IMR-90 (cell line): ENCODE measurements at regions not wholly inside any gene's neighbourhood (a gene's known extent, or its start where the extent isn't known, plus 50 kb on each side); places are given as distances from the start of the nearest gene placed in this dataset.

ENCODE experiments used
- ATAC-seq: fragments of 200-7000 bp; cut with Tn5 transposase; 2 replicates; pipeline ENCODE4 v1.9.1; 2020; ENCODE audit warnings: low read depth, mild to moderate bottlenecking, moderate library complexity
- BruUV-seq: library from RNA; stranded (reverse); fragments of 400-500 nt; replicated peaks from 2 replicates; lab custom pipeline; 2021; lab: Mats Ljungman, UMichigan
- CTCF ChIA-PET: fragments of 300-600 bp; formaldehyde crosslinking; extraction: SDS; loops from one replicate; lab custom pipeline; 2021; ENCODE audit warnings: antibody characterized with exemption; lab: Yijun Ruan, JAX
- POLR2A ChIA-PET: fragments of 300-600 bp; sonication (Branson Sonifier 250); formaldehyde crosslinking; loops from one replicate; lab custom pipeline; 2022; ENCODE audit warnings: antibody characterized with exemption; ENCODE audit not compliant: unreplicated experiment; lab: Charles Lee
- DNase-seq: peaks from one replicate; pipeline ENCODE4 v3.0.0; 2013
- H2AFZ ChIP-seq: replicated peaks from 2 replicates; pipeline ENCODE3; 2013; ENCODE audit warnings: low read length, mild to moderate bottlenecking; ENCODE audit not compliant: poor library complexity
- H2AK5ac ChIP-seq: 2 replicates; pipeline ENCODE4 v1.6.1; 2013; ENCODE audit warnings: low read depth, low read length, inconsistent platforms
- H2AK9ac ChIP-seq: replicated peaks from 2 replicates; pipeline ENCODE3; 2013; ENCODE audit warnings: mild to moderate bottlenecking, low read depth, low read length, moderate library complexity; ENCODE audit not compliant: poor library complexity
- H2BK120ac ChIP-seq: 2 replicates; pipeline ENCODE4 v1.6.1; 2013; ENCODE audit warnings: low read depth, low read length, inconsistent platforms
- H2BK15ac ChIP-seq: 3 replicates; pipeline ENCODE4 v1.6.1; 2013; ENCODE audit warnings: low read depth, low read length, inconsistent platforms
- H2BK20ac ChIP-seq: 2 replicates; pipeline ENCODE4 v1.6.1; 2013; ENCODE audit warnings: low read depth, mild to moderate bottlenecking, inconsistent platforms, low read length, moderate library complexity
- H2BK5ac ChIP-seq: 2 replicates; pipeline ENCODE4 v1.6.1; 2013; ENCODE audit warnings: mild to moderate bottlenecking, low read depth, low read length, inconsistent platforms; ENCODE audit not compliant: poor library complexity, severe bottlenecking
- H3K14ac ChIP-seq: replicated peaks from 2 replicates; pipeline ENCODE4 v1.6.1; 2013; ENCODE audit warnings: low read depth, low read length, inconsistent platforms
- H3K18ac ChIP-seq: 2 replicates; pipeline ENCODE4 v1.6.1; 2013; ENCODE audit warnings: low read depth, low read length, control low read depth
- H3K23ac ChIP-seq: 2 replicates; pipeline ENCODE4 v1.6.1; 2013; ENCODE audit warnings: low read depth, low read length, inconsistent platforms
- H3K27ac ChIP-seq: 2 replicates; pipeline ENCODE4 v1.5.1; 2013; ENCODE audit warnings: mild to moderate bottlenecking, control low read depth, low read length; ENCODE audit not compliant: insufficient read depth
- H3K27me3 ChIP-seq: 2 replicates; pipeline ENCODE4 v1.6.1; 2013; ENCODE audit warnings: low read length; ENCODE audit not compliant: control insufficient read depth, insufficient read depth
- H3K36me3 ChIP-seq: 2 replicates; pipeline ENCODE4 v1.6.1; 2013; ENCODE audit warnings: low read length, mixed read lengths; ENCODE audit not compliant: control insufficient read depth, insufficient read depth
- H3K4ac ChIP-seq: 2 replicates; pipeline ENCODE4 v1.6.1; 2013; ENCODE audit warnings: low read depth, low read length, inconsistent platforms
- H3K4me1 ChIP-seq: 2 replicates; pipeline ENCODE4 v1.6.1; 2013; ENCODE audit warnings: low read length, mixed read lengths; ENCODE audit not compliant: control insufficient read depth, insufficient read depth
- H3K4me2 ChIP-seq: 2 replicates; pipeline ENCODE4 v1.6.1; 2013; ENCODE audit warnings: low read depth, mild to moderate bottlenecking, control low read depth, low read length, moderate library complexity
- H3K4me3 ChIP-seq: 2 replicates; pipeline ENCODE4 v1.5.1; 2013; ENCODE audit warnings: low read depth, mild to moderate bottlenecking, control low read depth, low read length, moderate library complexity; ENCODE audit not compliant: insufficient read depth
- H3K56ac ChIP-seq: 2 replicates; pipeline ENCODE4 v1.6.1; 2013; ENCODE audit warnings: low read length, inconsistent platforms; ENCODE audit not compliant: insufficient read depth; ENCODE audit errors: extremely low read depth
- H3K79me1 ChIP-seq, 2 experiments: 2 replicates each; pipeline ENCODE4 v1.6.1; 2013; ENCODE audit warnings: low read length in 2 of 2, inconsistent platforms in 1 of 2, low read depth in 1 of 2
- H3K9ac ChIP-seq: 2 replicates; pipeline ENCODE4 v1.6.1; 2013; ENCODE audit warnings: low read depth, low read length, control low read depth
- H3K9me1 ChIP-seq: 2 replicates; pipeline ENCODE4 v1.6.1; 2013; ENCODE audit warnings: low read length, inconsistent platforms; ENCODE audit not compliant: insufficient read depth
- H3K9me3 ChIP-seq: 2 replicates; pipeline ENCODE4 v1.6.1; 2013; ENCODE audit warnings: low read length; ENCODE audit not compliant: control insufficient read depth, insufficient read depth
- H4K20me1 ChIP-seq: 2 replicates; pipeline ENCODE4 v1.6.1; 2013; ENCODE audit warnings: low read length, inconsistent platforms; ENCODE audit not compliant: insufficient read depth
- H4K5ac ChIP-seq: 2 replicates; pipeline ENCODE4 v1.6.1; 2013; ENCODE audit warnings: mild to moderate bottlenecking, low read depth, low read length, control low read depth
- H4K8ac ChIP-seq, 2 experiments: 2 replicates each; pipeline ENCODE4 v1.6.1; 2013; ENCODE audit warnings: low read depth in 2 of 2, low read length in 2 of 2, control low read depth in 1 of 2, inconsistent platforms in 1 of 2
- H4K91ac ChIP-seq: 2 replicates; pipeline ENCODE4 v1.6.1; 2013; ENCODE audit warnings: low read depth, low read length, inconsistent platforms; ENCODE audit not compliant: insufficient read depth
- CEBPB ChIP-seq: IDR thresholded peaks from 2 replicates; pipeline ENCODE4 v1.6.1; 2012; ENCODE audit warnings: low read depth, low read length, improper control_type of control experiment
- WGBS, 2 experiments: methylation state at CpG; one replicate each; pipeline versions ENCODE4 v1.1.5 to v1.1.7; 2013; ENCODE audit warnings: missing lambda C conversion rate in 2 of 2; ENCODE audit not compliant: insufficient read length in 1 of 2; ENCODE audit errors: extremely low coverage in 2 of 2; 5-methylcytosine and 5-hydroxymethylcytosine counted together
- dilution Hi-C: fragments of 300-500 bp; cut with HindIII; formaldehyde crosslinking; loops from one replicate; pipeline ENCODE4 v1.14.3; 2018; ENCODE audit warnings: low sequenced_read_pairs; ENCODE audit not compliant: unreplicated experiment
- in situ Hi-C: fragments of 300-500 bp; cut with MboI; formaldehyde crosslinking; loops from 3 replicates; pipeline ENCODE4 v1.14.3; 2019; ENCODE audit warnings: low sequenced_read_pairs, inconsistent platforms, mixed read lengths
- intact Hi-C: fragments of 100-400 bp; cut with micrococcal nuclease; formaldehyde crosslinking; loops from 2 replicates; pipeline ENCODE4 v1.10.0; 2022

DNA sequence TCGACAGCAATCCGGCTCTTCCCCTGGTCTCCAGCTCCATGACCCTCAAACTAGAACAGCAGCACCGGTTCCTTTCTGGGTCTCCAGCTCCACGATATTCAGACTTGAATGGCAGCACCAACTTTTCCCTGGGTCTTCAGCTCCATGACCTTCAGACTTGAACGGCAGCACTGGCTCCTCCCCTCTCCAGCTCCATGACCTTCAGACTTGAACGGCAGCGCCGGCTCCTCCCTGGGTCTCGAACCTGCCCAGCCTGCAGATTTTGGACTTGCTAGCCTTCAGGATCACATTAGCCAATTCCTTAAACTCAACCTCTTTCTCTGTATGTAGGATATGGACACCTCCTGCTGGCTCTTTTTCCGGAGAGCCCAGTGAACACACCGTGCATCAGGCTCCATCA lies 350.9 kb downstream of the PREX1 start:
- Histone ChIP-seq H2BK20ac (no peak overlapping the region), H3K4me3 (no peak overlapping the region), H3K4me1 (no peaks in the 10 kb centered on the region), H3K9me3 (no peaks in the 10 kb centered on the region), H2BK120ac (no peak overlapping the region), H3K18ac (no peak overlapping the region), H4K8ac (no peak overlapping the region), H4K20me1 (no peaks in the 10 kb centered on the region), H2AK5ac (no peak overlapping the region), H3K79me1 (no peaks in the 10 kb centered on the region), H3K14ac (no peak overlapping the region), H3K27me3 (peaks cover 5% of the 10 kb centered on the region), H2BK15ac (no peak overlapping the region), H3K4ac (no peak overlapping the region), H4K91ac (no peak overlapping the region), H3K56ac (no peak overlapping the region), H4K5ac (no peak overlapping the region), H3K9ac (no peak overlapping the region), H2AK9ac (no peak overlapping the region), H3K23ac (no peak overlapping the region), H2AFZ (no peak overlapping the region), H3K27ac (no peak overlapping the region), H2BK5ac (no peak overlapping the region), H3K4me2 (no peak overlapping the region), H3K36me3 (no peaks in the 10 kb centered on the region), H3K9me1 (no peaks in the 10 kb centered on the region)
- DNase-seq (no peak), ATAC-seq (no peak)
- in situ Hi-C loops (no loop called here), intact Hi-C loops (no loop called here), dilution Hi-C loops (no loop called here)
- ChIA-PET POLR2A (no interaction called here), CTCF (interaction anchor here (1.2 kb wide), 1 partner anchor 799 kb away, joined by 3 read pairs; no protein-coding TSS in a partner anchor)
- WGBS, 2 experiments = 63% methylated on average over 5 of the region's 11 CpGs; no CpG with 5 or more reads in 1 of the 2 experiments
- no TSS peak for BruUV-seq
- TF ChIP-seq CEBPB = no peak
